Osteocyte (in vitro differentiated cells): ENCODE measurements at regions not wholly inside any gene's neighbourhood (a gene's known extent, or its start where the extent isn't known, plus 50 kb on each side); places are given as distances from the start of the nearest gene placed in this dataset.

Source experiments
- DNase-seq: peaks from one replicate; pipeline ENCODE4 v3.0.0; 2021; ENCODE audit warnings: mixed read lengths; ENCODE audit not compliant: unreplicated experiment; ENCODE audit errors: extremely low spot score
- H3K27ac Mint-ChIP-seq: one replicate; pipeline ENCODE4 v1.8.0; 2021; ENCODE audit warnings: mild to moderate bottlenecking, mixed read lengths; ENCODE audit not compliant: unreplicated experiment
- H3K27me3 Mint-ChIP-seq: one replicate; pipeline ENCODE4 v1.8.0; 2021; ENCODE audit warnings: mixed read lengths; ENCODE audit not compliant: unreplicated experiment
- H3K36me3 Mint-ChIP-seq: one replicate; pipeline ENCODE4 v1.8.0; 2021; ENCODE audit warnings: mixed read lengths; ENCODE audit not compliant: unreplicated experiment
- H3K4me1 Mint-ChIP-seq: one replicate; pipeline ENCODE4 v1.8.0; 2021; ENCODE audit warnings: mixed read lengths; ENCODE audit not compliant: unreplicated experiment
- H3K4me3 Mint-ChIP-seq: one replicate; pipeline ENCODE4 v1.8.0; 2021; ENCODE audit warnings: mild to moderate bottlenecking, moderate library complexity, mixed read lengths; ENCODE audit not compliant: unreplicated experiment
- H3K9me3 Mint-ChIP-seq: one replicate; pipeline ENCODE4 v1.8.0; 2021; ENCODE audit warnings: mixed read lengths; ENCODE audit not compliant: unreplicated experiment
- CTCF ChIP-seq: fragments of 200-600 bp; sonication (generic); IDR thresholded peaks from 2 replicates; pipeline ENCODE4 v1.5.0; 2021; ENCODE audit warnings: antibody characterized with exemption, mild to moderate bottlenecking, moderate library complexity

- no peaks in the 10 kb centered on the region for H3K4me1 Mint-ChIP-seq
- peaks cover 5% of the 10 kb centered on the region for H3K27me3 Mint-ChIP-seq
- no peaks in the 10 kb centered on the region for H3K36me3 Mint-ChIP-seq
- no peak overlapping the region for H3K27ac Mint-ChIP-seq
- TF ChIP-seq CTCF, result no peak
- no peak for DNase-seq
- H3K9me3 Mint-ChIP-seq, result peaks cover 4% of the 10 kb centered on the region
- H3K4me3 Mint-ChIP-seq, result no peak overlapping the region
These were observed 549.9 kb downstream of the PDHA2 start for GRCh38 chr4:96389770-96390169.

GRCh38 chr4:96390404-96390803 lies 550.5 kb downstream of the PDHA2 start:
- H3K36me3 Mint-ChIP-seq, result no peaks in the 10 kb centered on the region
- H3K27ac Mint-ChIP-seq, result no peak overlapping the region
- DNase-seq, result no peak
- TF ChIP-seq CTCF, result no peak
- H3K9me3 Mint-ChIP-seq, result peaks cover 4% of the 10 kb centered on the region
- H3K4me1 Mint-ChIP-seq, result no peaks in the 10 kb centered on the region
- no peak overlapping the region for H3K4me3 Mint-ChIP-seq
- peaks cover 5% of the 10 kb centered on the region for H3K27me3 Mint-ChIP-seq

- Mint-ChIP-seq H3K4me1 (no peaks in the 10 kb centered on the region), H3K4me3 (no peak overlapping the region), H3K9me3 (peaks cover 12% of the 10 kb centered on the region), H3K27ac (no peak overlapping the region), H3K36me3 (no peaks in the 10 kb centered on the region), H3K27me3 (peaks cover 5% of the 10 kb centered on the region)
- no peak for TF ChIP-seq CTCF
- no peak for DNase-seq
These were observed 555.9 kb downstream of the PDHA2 start for GRCh38 chr4:96395747-96396146.

- peaks cover 3% of the 10 kb centered on the region for H3K9me3 Mint-ChIP-seq
- no peaks in the 10 kb centered on the region for H3K36me3 Mint-ChIP-seq
- no peak for DNase-seq
- no peak overlapping the region for H3K4me3 Mint-ChIP-seq
- peaks cover 7% of the 10 kb centered on the region for H3K27me3 Mint-ChIP-seq
- no peak for TF ChIP-seq CTCF
- no peak overlapping the region for H3K27ac Mint-ChIP-seq
- H3K4me1 Mint-ChIP-seq, result no peaks in the 10 kb centered on the region
These were observed 566.8 kb downstream of the PDHA2 start for GRCh38 chr4:96406742-96407141.

GRCh38 chr4:96407225-96407624 lies 567.3 kb downstream of the PDHA2 start:
- Mint-ChIP-seq H3K27ac (no peak overlapping the region), H3K27me3 (peaks cover 7% of the 10 kb centered on the region), H3K36me3 (no peaks in the 10 kb centered on the region), H3K4me3 (no peak overlapping the region), H3K9me3 (peaks cover 3% of the 10 kb centered on the region), H3K4me1 (no peaks in the 10 kb centered on the region)
- no peak for TF ChIP-seq CTCF
- no peak for DNase-seq
